ENCODE measurements at regions not wholly inside any gene's neighbourhood (a gene's known extent, or its start where the extent isn't known, plus 50 kb on each side); places are given as distances from the start of the nearest gene placed in this dataset.
A peak's percentile ranks its signal among the peaks of the same experiment; 100 is the strongest.

DNA sequence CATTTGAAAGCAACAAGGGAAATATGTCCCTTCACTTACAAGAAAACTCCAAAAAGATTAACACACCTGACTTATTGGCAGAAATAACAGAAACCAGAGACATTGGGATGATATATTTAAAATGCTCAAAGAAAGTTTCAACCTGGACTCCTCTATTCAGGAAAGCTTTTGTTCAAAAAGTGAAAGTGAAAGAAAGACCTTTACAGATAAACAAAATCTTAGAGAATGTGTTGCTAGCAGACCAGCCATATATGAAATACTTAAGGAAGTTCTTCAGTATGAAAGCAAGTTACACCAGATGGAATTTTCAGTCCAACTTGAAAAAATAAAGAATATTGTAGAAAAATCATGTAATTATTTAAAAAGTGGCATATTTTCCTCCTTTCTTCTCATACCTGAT is 1075.1 kb downstream of the NR2F1-AS1 start:
- in situ Hi-C loops (cut with HindIII; ENCODE audit: low pct_unique_long_range_greater_than_20kb, low sequenced_read_pairs) = no loop called here
- peak; percentile 14 for DNase-seq (ENCODE audit: low read depth, low spot score)

- in situ Hi-C loops (cut with HindIII; ENCODE audit: low pct_unique_long_range_greater_than_20kb, low sequenced_read_pairs) = no loop called here
- no peak for DNase-seq (ENCODE audit: low read depth, low spot score)
These were observed 1075.9 kb downstream of the NR2F1-AS1 start for GRCh38 chr5:92505145-92505544.

DNA sequence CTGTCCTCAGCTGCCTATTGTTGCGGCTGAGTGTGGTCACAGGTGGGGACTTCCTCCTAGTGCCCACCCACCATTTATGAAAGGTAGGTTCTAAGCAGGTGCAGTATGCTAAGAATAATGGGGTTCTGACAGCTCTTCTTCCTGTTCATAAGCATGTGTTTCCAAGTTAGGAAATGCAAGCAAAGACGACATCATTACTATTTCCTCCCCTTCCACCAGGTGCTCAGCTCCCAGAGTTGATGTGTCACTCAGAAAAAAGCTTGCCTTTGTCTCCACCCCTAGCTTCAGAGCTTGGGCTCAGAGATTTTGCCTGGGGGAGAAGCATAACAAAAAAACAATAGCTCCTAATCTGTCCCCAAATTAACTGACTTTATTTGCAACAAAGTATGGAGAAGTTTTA is 1076.7 kb downstream of the NR2F1-AS1 start:
- no peak for DNase-seq (ENCODE audit: low read depth, low spot score)
- in situ Hi-C loops (cut with HindIII; ENCODE audit: low pct_unique_long_range_greater_than_20kb, low sequenced_read_pairs) = no loop called here

GRCh38 chr5:92500752-92501151 is 1080.3 kb downstream of the NR2F1-AS1 start:
- in situ Hi-C loops (cut with HindIII; ENCODE audit: low pct_unique_long_range_greater_than_20kb, low sequenced_read_pairs) = no loop called here
- DNase-seq (ENCODE audit: low read depth, low spot score) = no peak

DNA sequence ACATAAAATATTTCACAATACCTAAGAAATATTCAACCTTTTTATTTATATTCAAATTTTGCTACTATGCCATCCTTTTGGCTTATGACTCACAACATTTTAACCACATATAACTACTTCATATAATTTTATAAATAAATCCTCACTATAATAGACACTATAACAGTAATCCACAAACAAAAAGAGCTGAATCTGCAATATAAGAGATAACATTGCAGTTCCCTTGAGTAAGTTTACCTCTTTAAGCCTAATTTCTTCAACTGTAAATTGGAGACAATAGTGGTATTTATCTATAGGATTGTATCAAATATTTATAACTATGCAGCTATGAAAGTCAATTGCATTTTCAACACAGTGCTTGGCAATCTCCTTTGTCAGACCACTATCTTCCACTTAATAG is 1084.5 kb downstream of the NR2F1-AS1 start:
- in situ Hi-C loops (cut with HindIII; ENCODE audit: low pct_unique_long_range_greater_than_20kb, low sequenced_read_pairs) = no loop called here
- no peak for DNase-seq (ENCODE audit: low read depth, low spot score)

- in situ Hi-C loops (cut with HindIII; ENCODE audit: low pct_unique_long_range_greater_than_20kb, low sequenced_read_pairs) = no loop called here
- DNase-seq (ENCODE audit: low read depth, low spot score) = no peak
These were observed 1086.5 kb downstream of the NR2F1-AS1 start for GRCh38 chr5:92494508-92494907.

DNA sequence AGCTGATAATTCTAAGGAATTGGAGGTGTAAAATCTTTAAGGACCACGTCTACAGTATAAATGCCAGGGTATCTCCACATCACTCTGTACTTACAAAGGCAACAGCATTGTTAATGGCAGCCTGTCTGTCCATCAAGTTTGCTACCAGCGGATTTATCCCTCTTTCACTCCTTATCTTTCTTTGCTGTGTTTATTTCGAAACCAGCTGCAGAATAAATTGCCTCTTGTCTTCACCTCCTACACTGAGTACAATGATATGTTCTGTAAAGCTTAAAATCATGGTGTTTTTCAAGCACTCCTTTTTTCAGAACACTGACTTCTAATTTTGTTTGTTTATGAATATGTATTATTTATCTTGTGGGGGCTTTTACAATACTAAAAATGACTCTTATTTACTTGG is 1088.1 kb downstream of the NR2F1-AS1 start:
- peak; percentile 11 for DNase-seq (ENCODE audit: low read depth, low spot score)
- in situ Hi-C loops (cut with HindIII; ENCODE audit: low pct_unique_long_range_greater_than_20kb, low sequenced_read_pairs) = no loop called here

- no peak for DNase-seq (ENCODE audit: low read depth, low spot score)
- in situ Hi-C loops (cut with HindIII; ENCODE audit: low pct_unique_long_range_greater_than_20kb, low sequenced_read_pairs) = no loop called here
These were observed 1096.5 kb downstream of the NR2F1-AS1 start for GRCh38 chr5:92484484-92484883.

DNA sequence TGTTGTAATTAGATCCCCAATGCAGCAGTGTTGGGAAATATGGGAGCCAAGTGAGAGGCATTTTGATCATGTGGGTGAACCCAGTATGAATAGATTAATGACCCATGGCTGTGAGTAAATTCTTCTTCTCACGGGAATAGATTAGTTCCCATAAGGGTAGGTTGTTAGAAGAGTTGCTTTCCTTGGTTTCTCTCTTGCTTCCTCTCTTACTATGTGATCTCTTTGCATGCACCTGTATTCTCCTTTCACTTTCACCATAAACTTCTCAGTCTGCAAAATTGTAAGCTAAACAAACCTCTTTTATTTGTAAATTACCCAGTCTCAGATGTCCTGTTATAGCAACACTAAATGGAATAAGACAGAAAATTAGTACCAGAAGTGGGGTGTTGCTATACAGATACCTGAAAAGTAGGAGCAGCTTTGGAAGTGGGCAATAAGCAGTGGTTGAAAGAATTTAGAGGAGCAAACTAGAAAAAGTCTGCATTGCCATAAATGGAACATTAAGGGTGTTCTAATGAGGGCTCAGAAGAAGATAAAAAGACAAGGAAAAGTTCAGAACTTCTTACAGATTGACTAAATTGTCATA is 1090.0 kb upstream of the ARRDC3 start:
- in situ Hi-C loops (cut with HindIII; ENCODE audit: low pct_unique_long_range_greater_than_20kb, low sequenced_read_pairs) = no loop called here
- no peak for DNase-seq (ENCODE audit: low read depth, low spot score)

DNA sequence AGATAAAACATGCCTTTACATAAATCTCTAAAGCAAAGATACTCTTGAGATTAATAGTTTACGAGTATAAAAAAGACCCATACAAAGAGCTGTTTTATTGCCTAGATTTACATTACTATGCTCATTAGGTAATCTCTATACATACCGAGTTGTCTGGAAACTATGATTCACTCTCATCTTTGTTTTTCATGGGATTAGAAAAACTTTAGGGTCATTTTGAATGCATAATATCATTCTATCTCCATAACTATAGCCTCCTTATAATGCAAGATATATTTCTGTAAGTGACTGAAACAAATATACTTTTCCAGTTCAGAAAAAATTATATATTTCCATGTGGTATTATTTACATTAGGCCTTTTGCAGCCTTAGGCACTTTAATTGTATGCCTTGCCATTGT is 1088.7 kb upstream of the ARRDC3 start:
- in situ Hi-C loops (cut with HindIII; ENCODE audit: low pct_unique_long_range_greater_than_20kb, low sequenced_read_pairs) = no loop called here
- no peak for DNase-seq (ENCODE audit: low read depth, low spot score)

DNA sequence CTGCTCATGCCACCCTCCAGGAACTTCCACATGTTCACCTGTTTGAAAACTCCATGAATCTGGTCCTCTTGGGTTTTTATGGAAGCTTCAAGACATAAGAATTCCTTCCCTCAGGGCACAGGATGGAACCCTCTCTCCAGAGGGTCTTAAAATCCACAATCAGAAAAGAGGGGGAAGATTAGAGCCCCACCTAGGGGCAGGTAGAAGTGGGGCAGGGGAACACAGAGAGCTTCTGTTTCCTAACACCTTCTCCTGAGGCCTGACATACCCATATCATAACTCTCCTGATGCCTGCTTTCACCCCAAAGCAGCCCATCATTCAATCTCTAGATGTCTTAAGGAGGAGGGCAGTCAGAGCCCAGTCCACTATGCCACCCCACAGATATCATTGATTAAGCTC is 1087.7 kb upstream of the ARRDC3 start:
- no peak for DNase-seq (ENCODE audit: low read depth, low spot score)
- in situ Hi-C loops (cut with HindIII; ENCODE audit: low pct_unique_long_range_greater_than_20kb, low sequenced_read_pairs) = no loop called here

DNA sequence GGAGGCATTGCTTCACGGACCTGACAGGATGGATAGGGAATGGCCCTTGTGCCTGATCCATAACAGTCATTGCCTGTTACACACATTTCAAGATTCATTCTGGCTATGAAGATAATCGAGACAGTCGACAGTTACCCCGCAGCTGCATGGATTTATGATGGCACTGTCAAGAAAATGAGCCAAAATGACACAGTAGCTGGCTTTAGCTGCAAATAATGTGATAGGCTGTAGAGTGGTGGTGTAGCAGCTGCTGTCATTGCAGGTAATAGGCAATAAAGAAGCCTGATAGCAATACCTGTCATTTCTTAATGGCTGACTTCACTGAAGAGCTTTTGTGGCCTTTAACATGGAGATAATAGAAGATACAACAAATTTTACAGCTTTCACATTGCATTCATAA is 1085.2 kb upstream of the ARRDC3 start:
- no peak for DNase-seq (ENCODE audit: low read depth, low spot score)
- in situ Hi-C loops (cut with HindIII; ENCODE audit: low pct_unique_long_range_greater_than_20kb, low sequenced_read_pairs) = no loop called here

DNA sequence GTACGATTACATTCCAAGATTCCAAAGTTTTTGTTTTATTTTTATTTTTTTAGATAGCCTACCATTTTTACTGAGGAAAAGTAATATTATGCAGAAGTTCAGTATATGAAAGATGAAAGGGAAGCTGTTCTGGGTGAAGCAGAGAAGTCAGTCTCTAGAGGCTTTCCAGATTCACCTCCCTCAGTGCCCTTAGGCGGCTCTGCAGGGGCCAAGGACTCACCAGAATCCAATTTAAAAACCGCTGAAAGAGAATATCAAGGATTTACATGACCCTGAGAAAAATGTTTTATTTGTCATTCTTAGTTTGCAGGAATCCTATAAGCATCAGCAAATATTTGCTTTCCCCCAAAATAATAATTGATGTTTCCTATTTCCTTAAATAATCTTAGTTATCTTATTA is 1084.6 kb upstream of the ARRDC3 start:
- DNase-seq (ENCODE audit: low read depth, low spot score) = no peak
- in situ Hi-C loops (cut with HindIII; ENCODE audit: low pct_unique_long_range_greater_than_20kb, low sequenced_read_pairs) = no loop called here

DNA sequence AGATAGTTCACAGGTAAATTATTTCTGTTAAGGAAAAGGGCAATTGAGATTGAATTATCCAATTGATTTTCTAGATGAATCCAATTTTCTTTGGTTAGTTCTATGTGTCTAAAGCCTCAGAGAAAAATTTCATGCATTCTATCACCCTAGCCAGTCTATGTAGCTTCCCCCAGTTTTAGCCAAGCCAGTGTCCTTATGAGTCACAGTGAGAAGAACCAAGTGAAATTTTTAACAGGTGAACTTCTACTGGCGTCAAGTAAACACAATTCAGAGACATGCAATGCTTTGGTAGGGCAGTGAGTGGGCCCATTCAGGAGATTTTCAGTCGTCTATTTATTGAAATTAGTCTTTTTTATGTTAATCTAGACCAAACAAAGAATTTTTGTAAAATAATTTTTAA is 1077.4 kb upstream of the ARRDC3 start:
- no peak for DNase-seq (ENCODE audit: low read depth, low spot score)

GRCh38 chr5:92459654-92460053 is 1076.5 kb upstream of the ARRDC3 start:
- DNase-seq (ENCODE audit: low read depth, low spot score) = no peak
- in situ Hi-C loops (cut with HindIII; ENCODE audit: low pct_unique_long_range_greater_than_20kb, low sequenced_read_pairs) = no loop called here

More for the DNA sequence above, 1077.4 kb upstream of the ARRDC3 start:
- in situ Hi-C loops (cut with HindIII; ENCODE audit: low pct_unique_long_range_greater_than_20kb, low sequenced_read_pairs) = no loop called here

- in situ Hi-C loops (cut with HindIII; ENCODE audit: low pct_unique_long_range_greater_than_20kb, low sequenced_read_pairs) = no loop called here
- DNase-seq (ENCODE audit: low read depth, low spot score) = no peak
These were observed 1071.9 kb upstream of the ARRDC3 start for GRCh38 chr5:92455011-92455410.

DNA sequence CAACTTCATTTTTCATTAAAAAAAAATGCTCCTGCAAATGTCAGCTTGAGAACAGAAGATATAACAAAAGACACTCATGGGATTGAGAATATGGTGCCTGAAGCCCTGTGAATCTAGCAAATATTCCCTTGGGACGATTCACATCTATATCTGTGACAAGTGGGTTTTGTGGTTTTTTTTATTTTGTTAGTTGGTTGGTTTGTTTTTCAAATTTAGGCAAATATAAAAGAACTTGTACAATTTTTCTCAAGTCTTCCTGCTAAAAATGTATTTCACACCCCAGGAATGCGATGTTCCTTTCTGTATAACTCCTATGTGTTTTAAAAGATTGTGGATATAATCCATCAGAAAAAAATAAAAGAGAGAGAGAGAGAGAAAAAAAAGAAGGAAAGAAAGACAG is 1061.8 kb upstream of the ARRDC3 start:
- in situ Hi-C loops (cut with HindIII; ENCODE audit: low pct_unique_long_range_greater_than_20kb, low sequenced_read_pairs) = no loop called here
- DNase-seq (ENCODE audit: low read depth, low spot score) = no peak

DNA sequence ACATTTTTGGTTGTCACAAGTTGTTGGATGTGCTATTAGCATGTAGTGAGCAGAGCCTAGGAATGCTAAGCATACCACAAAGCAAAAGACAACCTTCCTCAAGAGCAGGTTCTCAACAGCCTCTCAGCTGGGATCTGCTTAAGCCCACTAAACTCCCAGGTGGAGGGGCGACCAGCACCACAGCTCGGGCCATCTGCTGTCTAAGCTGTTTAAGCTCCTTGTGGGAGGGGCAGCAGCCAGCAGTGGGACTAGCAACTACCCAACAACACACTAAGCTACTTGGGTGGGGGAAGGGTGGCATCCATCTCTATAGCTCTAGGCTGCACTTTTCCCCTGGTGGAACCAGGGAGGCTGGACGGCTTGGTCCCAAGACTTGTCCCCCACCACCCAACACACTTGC is 1052.7 kb upstream of the ARRDC3 start:
- in situ Hi-C loops (cut with HindIII; ENCODE audit: low pct_unique_long_range_greater_than_20kb, low sequenced_read_pairs) = no loop called here
- DNase-seq (ENCODE audit: low read depth, low spot score) = no peak

DNA sequence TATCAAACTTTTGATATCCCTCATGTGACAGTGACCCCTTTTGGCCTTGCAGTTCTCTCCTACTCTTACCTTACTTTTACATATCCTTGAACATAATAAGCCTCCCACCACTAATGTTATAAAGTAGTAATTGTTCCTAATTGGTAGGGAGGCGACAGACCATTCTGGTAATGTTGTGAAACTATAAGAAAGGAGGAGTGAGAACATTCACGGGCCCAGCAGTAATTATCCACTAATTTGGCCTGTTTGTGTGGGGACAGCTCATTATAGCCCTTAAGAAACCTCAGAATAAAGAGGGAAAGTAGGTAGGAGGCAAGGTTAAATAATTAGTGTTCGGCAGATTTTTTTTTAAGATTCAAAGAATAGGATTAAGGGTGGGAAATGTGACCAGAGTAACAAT is 1046.5 kb upstream of the ARRDC3 start:
- DNase-seq (ENCODE audit: low read depth, low spot score) = no peak
- in situ Hi-C loops (cut with HindIII; ENCODE audit: low pct_unique_long_range_greater_than_20kb, low sequenced_read_pairs) = no loop called here

DNA sequence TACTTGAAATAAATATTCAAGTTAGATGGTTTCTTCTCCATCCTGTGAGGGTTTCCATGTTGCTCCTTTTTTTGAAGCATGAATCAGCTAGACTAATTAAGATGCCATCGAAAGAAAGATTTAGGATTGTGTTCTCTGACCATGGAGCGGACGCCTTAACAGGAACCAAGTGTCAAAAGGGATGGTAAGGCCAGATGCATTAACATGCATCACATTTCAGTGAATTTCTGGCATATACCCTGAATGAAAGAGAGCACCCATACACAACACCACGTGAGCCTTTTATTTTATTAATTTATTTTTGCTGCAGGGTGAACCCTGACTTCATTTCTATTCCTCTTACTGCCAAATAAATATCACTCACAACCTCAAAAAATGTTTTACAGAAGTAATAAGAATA is 1045.3 kb upstream of the ARRDC3 start:
- no peak for DNase-seq (ENCODE audit: low read depth, low spot score)
- in situ Hi-C loops (cut with HindIII; ENCODE audit: low pct_unique_long_range_greater_than_20kb, low sequenced_read_pairs) = no loop called here
